ENCODE measurements at regions not wholly inside any gene's neighbourhood (a gene's known extent, or its start where the extent isn't known, plus 50 kb on each side); places are given as distances from the start of the nearest gene placed in this dataset.
"Not testable (repeated sequence)": the region's sequence is repeated elsewhere in the genome, so short reads cannot be mapped to it uniquely, and the experiment has no call there.

DNA sequence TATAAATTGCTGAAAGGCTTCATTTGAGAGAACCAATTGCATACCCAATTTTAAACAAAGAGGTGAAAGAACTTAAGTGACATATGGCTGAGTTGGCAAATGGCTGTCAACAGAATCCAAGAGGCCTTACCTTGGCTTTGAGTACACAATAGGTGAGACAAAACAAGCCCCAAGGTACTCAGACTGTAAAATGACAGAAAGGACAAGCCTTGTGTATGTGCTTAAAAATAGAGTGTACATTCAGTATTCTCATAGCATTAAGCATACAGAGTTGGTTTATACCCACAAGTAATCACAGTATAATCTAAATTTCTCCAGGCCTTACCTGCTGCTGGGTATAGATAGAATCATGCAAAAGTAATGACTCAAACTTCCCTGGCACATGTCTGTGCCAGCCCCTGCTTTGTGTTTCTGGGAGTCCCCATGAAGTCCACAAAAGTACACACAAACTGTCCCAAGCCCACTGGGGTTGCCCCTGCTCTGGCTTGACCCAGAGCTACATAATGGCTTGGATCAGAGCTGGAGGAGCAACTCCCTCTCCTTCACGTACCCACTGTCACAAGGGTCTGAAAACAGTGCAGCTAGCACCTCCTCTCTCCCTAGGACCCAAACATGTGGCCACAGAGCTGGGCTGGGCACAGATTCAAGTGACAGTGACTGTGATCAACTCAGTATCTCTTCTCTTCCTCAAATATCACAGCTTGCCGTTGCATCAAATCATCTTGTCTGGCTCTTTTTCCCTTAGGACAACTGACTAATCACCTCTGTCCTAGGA is 250.8 kb downstream of the ENC1 start:
- Histone ChIP-seq H3F3A (ENCODE audit: low read depth) (no peaks in the 10 kb centered on the region), H3K27me3 (no peaks in the 10 kb centered on the region), H3K4me1 (peaks cover 5% of the 10 kb centered on the region), H3K4me3 (no peak overlapping the region), H3K36me3 (no peaks in the 10 kb centered on the region), H3K27ac (no peak overlapping the region), H2AFZ (replicated peaks) (no peak overlapping the region), H3K79me2 (ENCODE audit: low read depth) (no peaks in the 10 kb centered on the region), H3K9ac (no peak overlapping the region), H3K9me3 (ENCODE audit: low read depth) (no peaks in the 10 kb centered on the region), H3K4me2 (no peak overlapping the region), H4K20me1 (ENCODE audit: low read depth) (no peaks in the 10 kb centered on the region)
- no peak overlapping the region for H3K4me3 Mint-ChIP-seq
- no peak for DNase-seq (ENCODE audit: low spot score)
- peaks cover 10% of the 10 kb centered on the region for H3K4me1 Mint-ChIP-seq
- TF ChIP-seq EZH2 (IDR thresholded peaks at IDR 0.05) (no peak), EZH2phosphoT487 (IDR thresholded peaks at IDR 0.05) (no peak)
- TF ChIP-seq, protein P1, sequence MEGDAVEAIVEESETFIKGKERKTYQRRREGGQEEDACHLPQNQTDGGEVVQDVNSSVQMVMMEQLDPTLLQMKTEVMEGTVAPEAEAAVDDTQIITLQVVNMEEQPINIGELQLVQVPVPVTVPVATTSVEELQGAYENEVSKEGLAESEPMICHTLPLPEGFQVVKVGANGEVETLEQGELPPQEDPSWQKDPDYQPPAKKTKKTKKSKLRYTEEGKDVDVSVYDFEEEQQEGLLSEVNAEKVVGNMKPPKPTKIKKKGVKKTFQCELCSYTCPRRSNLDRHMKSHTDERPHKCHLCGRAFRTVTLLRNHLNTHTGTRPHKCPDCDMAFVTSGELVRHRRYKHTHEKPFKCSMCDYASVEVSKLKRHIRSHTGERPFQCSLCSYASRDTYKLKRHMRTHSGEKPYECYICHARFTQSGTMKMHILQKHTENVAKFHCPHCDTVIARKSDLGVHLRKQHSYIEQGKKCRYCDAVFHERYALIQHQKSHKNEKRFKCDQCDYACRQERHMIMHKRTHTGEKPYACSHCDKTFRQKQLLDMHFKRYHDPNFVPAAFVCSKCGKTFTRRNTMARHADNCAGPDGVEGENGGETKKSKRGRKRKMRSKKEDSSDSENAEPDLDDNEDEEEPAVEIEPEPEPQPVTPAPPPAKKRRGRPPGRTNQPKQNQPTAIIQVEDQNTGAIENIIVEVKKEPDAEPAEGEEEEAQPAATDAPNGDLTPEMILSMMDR (IDR thresholded peaks at IDR 0.05): no peak
- H3K27me3 Mint-ChIP-seq (ENCODE audit: insufficient read depth, low read depth): peaks cover 6% of the 10 kb centered on the region
- H3K9me3 Mint-ChIP-seq: no peaks in the 10 kb centered on the region
- H3K27ac Mint-ChIP-seq: no peak overlapping the region
- no peaks in the 10 kb centered on the region for H3K36me3 Mint-ChIP-seq

DNA sequence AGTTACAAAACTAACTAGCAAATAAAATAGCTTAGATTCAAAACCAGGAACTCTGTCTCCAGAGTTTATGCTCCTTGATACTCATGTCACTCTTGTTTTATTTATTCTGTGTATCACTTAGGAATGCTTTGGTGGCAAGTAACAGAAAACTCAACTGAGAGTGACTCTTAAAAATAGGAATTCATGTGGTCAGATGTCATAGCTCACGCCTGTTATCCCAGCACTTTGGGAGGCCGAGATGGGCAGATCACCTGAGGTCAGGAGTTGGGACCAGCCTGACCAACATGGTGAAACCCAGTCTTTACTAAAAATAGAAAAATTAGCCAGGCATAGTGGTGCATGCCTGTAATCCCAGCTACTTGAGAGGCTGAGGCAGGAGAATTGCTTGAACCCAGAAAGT is 252.1 kb downstream of the ENC1 start:
- not testable (repeated sequence) for H3K4me3 Mint-ChIP-seq; H3K79me2 ChIP-seq (ENCODE audit: low read depth); H3K27me3 ChIP-seq; H3K27ac ChIP-seq; H3K27ac Mint-ChIP-seq; H2AFZ ChIP-seq (replicated peaks); H3K4me1 ChIP-seq; H4K20me1 ChIP-seq (ENCODE audit: low read depth); H3K36me3 ChIP-seq; H3K27me3 Mint-ChIP-seq (ENCODE audit: insufficient read depth, low read depth); H3K4me3 ChIP-seq; H3K4me2 ChIP-seq; DNase-seq (ENCODE audit: low spot score); H3K9me3 Mint-ChIP-seq; H3F3A ChIP-seq (ENCODE audit: low read depth); H3K9me3 ChIP-seq (ENCODE audit: low read depth); H3K36me3 Mint-ChIP-seq; H3K9ac ChIP-seq
- peaks cover 18% of the 10 kb centered on the region for H3K4me1 Mint-ChIP-seq

DNA sequence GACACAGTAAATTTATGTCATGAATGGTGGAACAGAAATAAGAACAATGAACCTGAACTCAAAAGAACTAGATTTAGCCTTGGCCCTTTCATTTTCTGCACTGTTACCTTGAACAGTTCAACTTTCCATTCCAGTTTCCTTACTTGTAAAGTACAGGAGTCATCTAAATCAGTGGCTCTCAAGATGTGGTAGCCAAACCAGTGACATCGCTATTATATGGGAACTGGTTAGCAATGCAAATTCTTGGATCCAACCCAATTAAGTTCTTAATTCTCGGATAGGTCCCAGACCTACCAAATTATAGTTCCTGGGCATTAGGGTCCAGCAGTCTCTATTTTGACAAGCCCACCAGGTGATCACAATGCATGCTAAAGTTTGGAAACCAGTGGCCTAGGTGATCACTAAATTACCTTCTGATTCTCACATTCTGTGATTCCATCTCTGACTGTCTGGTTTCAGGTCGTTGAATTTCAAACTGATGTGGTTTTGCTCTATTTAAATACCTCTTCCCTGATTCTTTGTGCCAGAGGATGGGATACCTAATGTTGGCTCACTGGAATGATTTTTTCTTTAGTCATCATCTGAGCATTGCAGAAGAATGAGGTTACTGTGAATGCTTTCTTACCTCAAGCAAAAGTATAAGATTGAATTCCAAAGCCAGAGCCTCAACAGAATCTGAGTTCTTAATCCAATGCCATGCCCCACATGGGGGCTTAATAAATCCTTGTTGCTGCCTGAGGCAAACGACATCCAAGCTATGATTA is 253.8 kb downstream of the ENC1 start:
- no peak for DNase-seq (ENCODE audit: low spot score)

More for the DNA sequence above, 253.8 kb downstream of the ENC1 start:
- Histone ChIP-seq H3K79me2 (ENCODE audit: low read depth) (no peaks in the 10 kb centered on the region), H3K4me2 (no peak overlapping the region), H3K36me3 (no peaks in the 10 kb centered on the region), H3F3A (ENCODE audit: low read depth) (no peaks in the 10 kb centered on the region), H3K9ac (no peak overlapping the region), H3K27ac (no peak overlapping the region), H3K27me3 (no peaks in the 10 kb centered on the region), H3K4me3 (no peak overlapping the region), H3K4me1 (peaks cover 6% of the 10 kb centered on the region), H3K9me3 (ENCODE audit: low read depth) (no peaks in the 10 kb centered on the region), H4K20me1 (ENCODE audit: low read depth) (no peaks in the 10 kb centered on the region), H2AFZ (replicated peaks) (no peak overlapping the region)
- H3K4me1 Mint-ChIP-seq: peaks cover 26% of the 10 kb centered on the region
- TF ChIP-seq, protein P1 (IDR thresholded peaks at IDR 0.05): no peak
- TF ChIP-seq EZH2 (IDR thresholded peaks at IDR 0.05): no peak
- TF ChIP-seq EZH2phosphoT487 (IDR thresholded peaks at IDR 0.05): no peak
- peaks cover 6% of the 10 kb centered on the region for H3K27me3 Mint-ChIP-seq (ENCODE audit: insufficient read depth, low read depth)
- no peaks in the 10 kb centered on the region for H3K9me3 Mint-ChIP-seq
- H3K36me3 Mint-ChIP-seq: no peaks in the 10 kb centered on the region
- H3K4me3 Mint-ChIP-seq: no peak overlapping the region
- no peak overlapping the region for H3K27ac Mint-ChIP-seq
